DND-41 (cell line): ENCODE measurements at regions not wholly inside any gene's neighbourhood (a gene's known extent, or its start where the extent isn't known, plus 50 kb on each side); places are given as distances from the start of the nearest gene placed in this dataset.

Experiments
- EZH2 ChIP-seq: IDR thresholded peaks from 3 replicates; pipeline ENCODE4 v1.6.1; 2012; ENCODE audit warnings: borderline replicate concordance, low read depth, mild to moderate bottlenecking, moderate library complexity, low read length, inconsistent platforms; ENCODE audit not compliant: severe bottlenecking
- TF ChIP-seq, protein P1 (sequence below): IDR thresholded peaks from 2 replicates; pipeline ENCODE4 v1.5.1; 2012; ENCODE audit warnings: borderline replicate concordance, low read length, moderate library complexity, mild to moderate bottlenecking; ENCODE audit not compliant: poor library complexity, severe bottlenecking; ENCODE audit errors: extremely low read depth

DNA sequence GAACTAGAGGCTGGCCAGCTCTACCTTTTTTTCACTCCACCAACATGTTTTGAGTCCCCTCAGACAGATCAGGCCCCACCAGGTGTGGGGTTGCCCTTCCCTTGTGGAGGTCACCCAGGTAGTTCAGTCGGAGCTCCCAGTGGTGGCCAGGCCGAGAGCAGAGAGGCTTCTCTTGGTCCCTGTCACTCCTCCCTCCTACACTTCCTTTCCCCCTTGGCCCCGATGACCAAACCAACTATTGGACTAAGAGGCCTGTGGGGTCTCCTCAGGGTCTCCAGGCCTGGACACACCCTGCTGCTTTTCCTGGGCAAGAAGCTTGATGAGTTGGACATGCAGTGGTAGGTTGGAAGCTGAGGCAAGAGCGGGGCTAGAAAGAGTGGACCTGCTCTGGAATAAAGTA lies 174.8 kb downstream of the ZNF248 start:
- TF ChIP-seq, protein P1, sequence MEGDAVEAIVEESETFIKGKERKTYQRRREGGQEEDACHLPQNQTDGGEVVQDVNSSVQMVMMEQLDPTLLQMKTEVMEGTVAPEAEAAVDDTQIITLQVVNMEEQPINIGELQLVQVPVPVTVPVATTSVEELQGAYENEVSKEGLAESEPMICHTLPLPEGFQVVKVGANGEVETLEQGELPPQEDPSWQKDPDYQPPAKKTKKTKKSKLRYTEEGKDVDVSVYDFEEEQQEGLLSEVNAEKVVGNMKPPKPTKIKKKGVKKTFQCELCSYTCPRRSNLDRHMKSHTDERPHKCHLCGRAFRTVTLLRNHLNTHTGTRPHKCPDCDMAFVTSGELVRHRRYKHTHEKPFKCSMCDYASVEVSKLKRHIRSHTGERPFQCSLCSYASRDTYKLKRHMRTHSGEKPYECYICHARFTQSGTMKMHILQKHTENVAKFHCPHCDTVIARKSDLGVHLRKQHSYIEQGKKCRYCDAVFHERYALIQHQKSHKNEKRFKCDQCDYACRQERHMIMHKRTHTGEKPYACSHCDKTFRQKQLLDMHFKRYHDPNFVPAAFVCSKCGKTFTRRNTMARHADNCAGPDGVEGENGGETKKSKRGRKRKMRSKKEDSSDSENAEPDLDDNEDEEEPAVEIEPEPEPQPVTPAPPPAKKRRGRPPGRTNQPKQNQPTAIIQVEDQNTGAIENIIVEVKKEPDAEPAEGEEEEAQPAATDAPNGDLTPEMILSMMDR, result no peak
- no peak for TF ChIP-seq EZH2
